Neural progenitor cell (in vitro differentiated cells): ENCODE measurements at regions not wholly inside any gene's neighbourhood (a gene's known extent, or its start where the extent isn't known, plus 50 kb on each side); places are given as distances from the start of the nearest gene placed in this dataset.

Experiments
- DNase-seq: peaks from one replicate; pipeline ENCODE4 v3.0.0-alpha.2; 2016; ENCODE audit warnings: low spot score
- H2AFZ ChIP-seq: fragments of 200-600 bp; sonication (generic); replicated peaks from 2 replicates; pipeline ENCODE4 v1.6.1; 2016; ENCODE audit warnings: antibody characterized with exemption
- H3F3A ChIP-seq: fragments of 200-600 bp; sonication (generic); 2 replicates; pipeline ENCODE4 v1.6.1; 2016; ENCODE audit warnings: antibody characterized with exemption, low read depth
- H3K27ac ChIP-seq: fragments of 200-600 bp; sonication (generic); 2 replicates; pipeline ENCODE4 v1.5.1; 2016; ENCODE audit warnings: mild to moderate bottlenecking
- H3K27me3 ChIP-seq: fragments of 200-600 bp; sonication (generic); 2 replicates; pipeline ENCODE4 v1.6.1; 2016; ENCODE audit warnings: mild to moderate bottlenecking, moderate library complexity
- H3K36me3 ChIP-seq: fragments of 200-600 bp; sonication (generic); 2 replicates; pipeline ENCODE4 v1.5.1; 2016
- H3K4me1 ChIP-seq: fragments of 200-600 bp; sonication (generic); 2 replicates; pipeline ENCODE4 v1.6.1; 2016; ENCODE audit warnings: mixed run types
- H3K4me2 ChIP-seq: fragments of 200-600 bp; sonication (generic); 2 replicates; pipeline ENCODE4 v1.6.1; 2016
- H3K4me3 ChIP-seq: fragments of 200-600 bp; sonication (generic); 2 replicates; pipeline ENCODE4 v1.5.1; 2016
- H3K79me2 ChIP-seq: fragments of 200-600 bp; sonication (generic); 2 replicates; pipeline ENCODE4 v1.6.1; 2016; ENCODE audit warnings: low read depth
- H3K9ac ChIP-seq: fragments of 200-600 bp; sonication (generic); 2 replicates; pipeline ENCODE4 v1.6.1; 2016
- H3K9me3 ChIP-seq: fragments of 200-600 bp; sonication (generic); 2 replicates; pipeline ENCODE4 v1.5.1; 2016; ENCODE audit warnings: low read depth
- H4K20me1 ChIP-seq: fragments of 200-600 bp; sonication (generic); 2 replicates; pipeline ENCODE4 v1.6.1; 2016; ENCODE audit warnings: low read depth
- H3K27ac Mint-ChIP-seq: 3 replicates; pipeline ENCODE4 v1.8.0; 2021; ENCODE audit warnings: mixed read lengths
- H3K27me3 Mint-ChIP-seq: 2 replicates; pipeline ENCODE4 v1.8.0; 2022; ENCODE audit warnings: low read depth, mild to moderate bottlenecking, inconsistent platforms, moderate library complexity, mixed read lengths; ENCODE audit not compliant: insufficient read depth
- H3K36me3 Mint-ChIP-seq: 3 replicates; pipeline ENCODE4 v1.8.0; 2021; ENCODE audit warnings: mixed read lengths
- H3K4me1 Mint-ChIP-seq: 3 replicates; pipeline ENCODE4 v1.8.0; 2021; ENCODE audit warnings: mixed read lengths
- H3K4me3 Mint-ChIP-seq: 3 replicates; pipeline ENCODE4 v1.8.0; 2021; ENCODE audit warnings: mild to moderate bottlenecking, moderate library complexity, mixed read lengths
- H3K9me3 Mint-ChIP-seq: 3 replicates; pipeline ENCODE4 v1.8.0; 2020; ENCODE audit warnings: mixed read lengths
- CTCF ChIP-seq: fragments of 200-600 bp; sonication (generic); IDR thresholded peaks from 2 replicates; pipeline ENCODE4 v1.5.1; 2017; ENCODE audit warnings: antibody characterized with exemption, mild to moderate bottlenecking
- EZH2 ChIP-seq: fragments of 200-600 bp; sonication (generic); IDR thresholded peaks from 2 replicates; pipeline ENCODE4 v1.6.1; 2017; ENCODE audit warnings: antibody characterized with exemption, mild to moderate bottlenecking, moderate library complexity
- EZH2phosphoT487 ChIP-seq: fragments of 200-600 bp; sonication (generic); IDR thresholded peaks from 2 replicates; pipeline ENCODE4 v1.6.1; 2017; ENCODE audit warnings: antibody characterized with exemption

- Histone ChIP-seq H3K36me3 (no peaks in the 10 kb centered on the region), H3K27me3 (no peaks in the 10 kb centered on the region), H3K9me3 (no peaks in the 10 kb centered on the region), H3K9ac (no peak overlapping the region), H3K79me2 (no peaks in the 10 kb centered on the region), H3K4me2 (no peak overlapping the region), H3K27ac (no peak overlapping the region), H3K4me1 (no peaks in the 10 kb centered on the region), H4K20me1 (no peaks in the 10 kb centered on the region), H2AFZ (no peak overlapping the region), H3F3A (no peaks in the 10 kb centered on the region), H3K4me3 (no peak overlapping the region)
- Mint-ChIP-seq H3K9me3 (peaks cover under 1% of the 10 kb centered on the region), H3K4me1 (peaks cover 5% of the 10 kb centered on the region), H3K27ac (no peak overlapping the region), H3K4me3 (no peak overlapping the region), H3K27me3 (peaks cover 2% of the 10 kb centered on the region), H3K36me3 (no peaks in the 10 kb centered on the region)
- DNase-seq, result no peak
- no peak for TF ChIP-seq CTCF
These were observed 200.1 kb upstream of the FRMD6 start for GRCh38 chr14:51451561-51451960.

GRCh38 chr14:51453869-51454268 is 197.8 kb upstream of the FRMD6 start:
- H3K36me3 ChIP-seq, result no peaks in the 10 kb centered on the region
- Mint-ChIP-seq H3K9me3 (peaks cover 4% of the 10 kb centered on the region), H3K4me3 (no peak overlapping the region), H3K27me3 (peaks cover 6% of the 10 kb centered on the region), H3K4me1 (peaks cover 3% of the 10 kb centered on the region), H3K27ac (no peak overlapping the region), H3K36me3 (no peaks in the 10 kb centered on the region)
- H3F3A ChIP-seq, result no peaks in the 10 kb centered on the region
- H3K27ac ChIP-seq, result no peak overlapping the region
- H3K9ac ChIP-seq, result no peak overlapping the region
- H3K9me3 ChIP-seq, result no peaks in the 10 kb centered on the region
- no peak overlapping the region for H2AFZ ChIP-seq
- no peaks in the 10 kb centered on the region for H3K79me2 ChIP-seq
- H3K27me3 ChIP-seq, result no peaks in the 10 kb centered on the region
- no peak for TF ChIP-seq CTCF
- TF ChIP-seq EZH2, result no peak
- TF ChIP-seq EZH2phosphoT487, result no peak
- H3K4me3 ChIP-seq, result no peak overlapping the region
- H3K4me1 ChIP-seq, result no peaks in the 10 kb centered on the region
- no peak for DNase-seq
- H3K4me2 ChIP-seq, result no peak overlapping the region
- H4K20me1 ChIP-seq, result no peaks in the 10 kb centered on the region

- no peak for TF ChIP-seq CTCF
- no peak for TF ChIP-seq EZH2
- no peak for TF ChIP-seq EZH2phosphoT487
- Mint-ChIP-seq H3K4me1 (no peaks in the 10 kb centered on the region), H3K36me3 (no peaks in the 10 kb centered on the region), H3K27ac (no peak overlapping the region), H3K27me3 (peaks cover 6% of the 10 kb centered on the region), H3K9me3 (peaks cover 4% of the 10 kb centered on the region), H3K4me3 (no peak overlapping the region)
- Histone ChIP-seq H3K9ac (no peak overlapping the region), H3K27ac (no peak overlapping the region), H2AFZ (no peak overlapping the region), H3F3A (no peaks in the 10 kb centered on the region), H3K4me2 (no peak overlapping the region), H3K9me3 (no peaks in the 10 kb centered on the region), H3K27me3 (no peaks in the 10 kb centered on the region), H3K4me3 (no peak overlapping the region), H3K4me1 (no peaks in the 10 kb centered on the region), H3K79me2 (no peaks in the 10 kb centered on the region), H3K36me3 (no peaks in the 10 kb centered on the region), H4K20me1 (no peaks in the 10 kb centered on the region)
- DNase-seq, result no peak
These were observed 197.4 kb upstream of the FRMD6 start for GRCh38 chr14:51454351-51454750.
